T-helper 2 cell treated with Interferon-gamma antibody and Interleukin-4, amounts not matched to agents 100 ng/mL and 5 ng/mL, for 36 hours (primary cell): ENCODE measurements at regions not wholly inside any gene's neighbourhood (a gene's known extent, or its start where the extent isn't known, plus 50 kb on each side); places are given as distances from the start of the nearest gene placed in this dataset.
"Not testable (repeated sequence)": the region's sequence is repeated elsewhere in the genome, so short reads cannot be mapped to it uniquely, and the experiment has no call there.

Source experiments
- intact Hi-C: fragments of 100-400 bp; cut with micrococcal nuclease; formaldehyde crosslinking; loops from one replicate; pipeline ENCODE4 v1.15.1; 2023

- intact Hi-C loops, result no loop called here
These were observed 189.1 kb downstream of the EPM2A start for GRCh38 chr6:145546265-145546664.

- intact Hi-C loops, result no loop called here
These were observed 187.6 kb downstream of the EPM2A start for GRCh38 chr6:145547594-145548335.

GRCh38 chr6:145548933-145549648 is 186.2 kb downstream of the EPM2A start:
- intact Hi-C loops, result no loop called here

GRCh38 chr6:145551164-145551563 is 184.2 kb downstream of the EPM2A start:
- intact Hi-C loops, result no loop called here

GRCh38 chr6:145555084-145555483 is 180.2 kb downstream of the EPM2A start:
- intact Hi-C loops, result no loop called here

GRCh38 chr6:145557474-145557873 is 177.8 kb downstream of the EPM2A start:
- intact Hi-C loops, result no loop called here

GRCh38 chr6:145559836-145560235 is 175.5 kb downstream of the EPM2A start:
- intact Hi-C loops, result no loop called here

GRCh38 chr6:145561095-145562072 is 173.9 kb downstream of the EPM2A start:
- intact Hi-C loops, result no loop called here

GRCh38 chr6:145562771-145563615 is 172.3 kb downstream of the EPM2A start:
- intact Hi-C loops, result no loop called here

GRCh38 chr6:145564553-145564952 is 170.8 kb downstream of the EPM2A start:
- intact Hi-C loops, result no loop called here

GRCh38 chr6:145567684-145568252 is 167.6 kb downstream of the EPM2A start:
- intact Hi-C loops, result no loop called here

- intact Hi-C loops, result no loop called here
These were observed 166.2 kb downstream of the EPM2A start for GRCh38 chr6:145569140-145569539.

- intact Hi-C loops, result not testable (repeated sequence)
These were observed 165.0 kb downstream of the EPM2A start for GRCh38 chr6:145570336-145570735.

- intact Hi-C loops, result not testable (repeated sequence)
These were observed 161.1 kb downstream of the EPM2A start for GRCh38 chr6:145574269-145574668.
